ENCODE measurements at regions not wholly inside any gene's neighbourhood (a gene's known extent, or its start where the extent isn't known, plus 50 kb on each side); places are given as distances from the start of the nearest gene placed in this dataset.

DNA sequence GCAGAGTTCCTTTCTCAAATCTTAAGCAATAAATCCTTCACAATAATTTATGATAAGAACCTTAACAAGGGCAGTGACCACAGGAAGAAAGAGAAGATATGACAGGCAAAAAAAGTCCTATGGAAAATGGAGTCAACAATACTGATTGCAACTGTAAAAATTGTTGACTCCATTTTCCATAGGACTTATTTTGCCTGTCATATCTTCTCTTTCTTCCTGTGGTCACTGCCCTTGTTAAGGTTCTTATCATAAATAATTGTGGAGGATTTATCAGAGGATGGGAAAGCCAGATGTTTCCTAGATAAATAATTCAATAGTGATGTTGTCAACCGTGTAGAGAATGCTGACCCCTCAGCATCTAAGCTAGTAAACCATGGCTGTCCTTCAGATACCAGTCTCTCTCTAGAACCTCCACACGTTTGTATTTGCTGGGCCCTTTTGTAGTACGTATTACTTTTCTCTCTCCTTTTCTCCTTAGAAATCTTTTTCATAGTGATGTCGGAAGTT lies 172.6 kb upstream of the BET1 start:
- TF ChIP-seq, protein P1, sequence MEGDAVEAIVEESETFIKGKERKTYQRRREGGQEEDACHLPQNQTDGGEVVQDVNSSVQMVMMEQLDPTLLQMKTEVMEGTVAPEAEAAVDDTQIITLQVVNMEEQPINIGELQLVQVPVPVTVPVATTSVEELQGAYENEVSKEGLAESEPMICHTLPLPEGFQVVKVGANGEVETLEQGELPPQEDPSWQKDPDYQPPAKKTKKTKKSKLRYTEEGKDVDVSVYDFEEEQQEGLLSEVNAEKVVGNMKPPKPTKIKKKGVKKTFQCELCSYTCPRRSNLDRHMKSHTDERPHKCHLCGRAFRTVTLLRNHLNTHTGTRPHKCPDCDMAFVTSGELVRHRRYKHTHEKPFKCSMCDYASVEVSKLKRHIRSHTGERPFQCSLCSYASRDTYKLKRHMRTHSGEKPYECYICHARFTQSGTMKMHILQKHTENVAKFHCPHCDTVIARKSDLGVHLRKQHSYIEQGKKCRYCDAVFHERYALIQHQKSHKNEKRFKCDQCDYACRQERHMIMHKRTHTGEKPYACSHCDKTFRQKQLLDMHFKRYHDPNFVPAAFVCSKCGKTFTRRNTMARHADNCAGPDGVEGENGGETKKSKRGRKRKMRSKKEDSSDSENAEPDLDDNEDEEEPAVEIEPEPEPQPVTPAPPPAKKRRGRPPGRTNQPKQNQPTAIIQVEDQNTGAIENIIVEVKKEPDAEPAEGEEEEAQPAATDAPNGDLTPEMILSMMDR (IDR thresholded peaks at IDR 0.05; ENCODE audit: insufficient read depth, low read length) = no peak
- TF ChIP-seq POLR2AphosphoS5 (IDR thresholded peaks at IDR 0.05; ENCODE audit: low read depth) (no peak), GABPA (IDR thresholded peaks at IDR 0.05; ENCODE audit: low read depth) (no peak)
